ENCODE measurements at regions not wholly inside any gene's neighbourhood (a gene's known extent, or its start where the extent isn't known, plus 50 kb on each side); places are given as distances from the start of the nearest gene placed in this dataset.

- Histone ChIP-seq H3K4me3 (ENCODE audit: control insufficient read depth in 1 of 7, extremely low read depth in 1 of 7, insufficient read depth in 4 of 7, low read depth in 2 of 7, low read length in 6 of 7) (no peak overlapping the region), H3K4me1 (ENCODE audit: control extremely low read depth in 1 of 4, control insufficient read depth in 4 of 4, insufficient read depth in 4 of 4, low read length in 3 of 4) (no peaks in the 10 kb centered on the region), H3K27ac (ENCODE audit: insufficient read depth in 1 of 2, low read depth in 1 of 2, low read length in 2 of 2, poor library complexity in 1 of 2, severe bottlenecking in 2 of 2) (no peak overlapping the region), H3K36me3 (ENCODE audit: control insufficient read depth in 4 of 4, insufficient read depth in 4 of 4, low read length in 3 of 4) (no peaks in the 10 kb centered on the region), H3K27me3 (replicated peaks in 2 of 5; ENCODE audit: control insufficient read depth in 4 of 5, insufficient read depth in 5 of 5, low read length in 4 of 5) (no peaks in the 10 kb centered on the region), H3K9me3 (ENCODE audit: control extremely low read depth in 1 of 5, control insufficient read depth in 4 of 5, insufficient read depth in 2 of 5, low read depth in 1 of 5, low read length in 4 of 5) (no peaks in the 10 kb centered on the region)
- 100% methylated on average over 3 of the region's 4 CpGs for WGBS (ENCODE audit: insufficient coverage)
- ChIA-PET POLR2A (no interaction called here), CTCF (no interaction called here)
- no peak for DNase-seq
These were observed 258.4 kb upstream of the FAR2 start for GRCh38 chr12:28890664-28891063.

GRCh38 chr12:28891126-28891525, 258.0 kb upstream of the FAR2 start:
- CTCF ChIA-PET: no interaction called here
- no peaks in the 10 kb centered on the region for H3K36me3 ChIP-seq (ENCODE audit: control insufficient read depth in 4 of 4, insufficient read depth in 4 of 4, low read length in 3 of 4)
- POLR2A ChIA-PET: no interaction called here
- no peaks in the 10 kb centered on the region for H3K9me3 ChIP-seq (ENCODE audit: control extremely low read depth in 1 of 5, control insufficient read depth in 4 of 5, insufficient read depth in 2 of 5, low read depth in 1 of 5, low read length in 4 of 5)
- no peaks in the 10 kb centered on the region for H3K4me1 ChIP-seq (ENCODE audit: control extremely low read depth in 1 of 4, control insufficient read depth in 4 of 4, insufficient read depth in 4 of 4, low read length in 3 of 4)
- no peak overlapping the region for H3K27ac ChIP-seq (ENCODE audit: insufficient read depth in 1 of 2, low read depth in 1 of 2, low read length in 2 of 2, poor library complexity in 1 of 2, severe bottlenecking in 2 of 2)
- H3K27me3 ChIP-seq (replicated peaks in 2 of 5; ENCODE audit: control insufficient read depth in 4 of 5, insufficient read depth in 5 of 5, low read length in 4 of 5): no peaks in the 10 kb centered on the region
- no peak for DNase-seq
- H3K4me3 ChIP-seq (ENCODE audit: control insufficient read depth in 1 of 7, extremely low read depth in 1 of 7, insufficient read depth in 4 of 7, low read depth in 2 of 7, low read length in 6 of 7): no peak overlapping the region

- ChIA-PET CTCF (no interaction called here), POLR2A (no interaction called here)
- Histone ChIP-seq H3K4me1 (ENCODE audit: control extremely low read depth in 1 of 4, control insufficient read depth in 4 of 4, insufficient read depth in 4 of 4, low read length in 3 of 4) (no peaks in the 10 kb centered on the region), H3K27me3 (replicated peaks in 2 of 5; ENCODE audit: control insufficient read depth in 4 of 5, insufficient read depth in 5 of 5, low read length in 4 of 5) (no peaks in the 10 kb centered on the region), H3K27ac (ENCODE audit: insufficient read depth in 1 of 2, low read depth in 1 of 2, low read length in 2 of 2, poor library complexity in 1 of 2, severe bottlenecking in 2 of 2) (no peak overlapping the region), H3K36me3 (ENCODE audit: control insufficient read depth in 4 of 4, insufficient read depth in 4 of 4, low read length in 3 of 4) (no peaks in the 10 kb centered on the region), H3K9me3 (ENCODE audit: control extremely low read depth in 1 of 5, control insufficient read depth in 4 of 5, insufficient read depth in 2 of 5, low read depth in 1 of 5, low read length in 4 of 5) (no peaks in the 10 kb centered on the region), H3K4me3 (ENCODE audit: control insufficient read depth in 1 of 7, extremely low read depth in 1 of 7, insufficient read depth in 4 of 7, low read depth in 2 of 7, low read length in 6 of 7) (no peak overlapping the region)
- WGBS (ENCODE audit: insufficient coverage): 100% methylated on average over 1 of the region's 2 CpGs
- DNase-seq: no peak
These were observed 255.7 kb upstream of the FAR2 start for GRCh38 chr12:28893365-28893764.

GRCh38 chr12:28893856-28894255, 255.2 kb upstream of the FAR2 start:
- no peak for DNase-seq
- no CpG with 5 or more reads among the region's 1 CpG for WGBS (ENCODE audit: insufficient coverage)
- Histone ChIP-seq H3K9me3 (ENCODE audit: control extremely low read depth in 1 of 5, control insufficient read depth in 4 of 5, insufficient read depth in 2 of 5, low read depth in 1 of 5, low read length in 4 of 5) (no peaks in the 10 kb centered on the region), H3K27me3 (replicated peaks in 2 of 5; ENCODE audit: control insufficient read depth in 4 of 5, insufficient read depth in 5 of 5, low read length in 4 of 5) (no peaks in the 10 kb centered on the region), H3K27ac (ENCODE audit: insufficient read depth in 1 of 2, low read depth in 1 of 2, low read length in 2 of 2, poor library complexity in 1 of 2, severe bottlenecking in 2 of 2) (no peak overlapping the region), H3K36me3 (ENCODE audit: control insufficient read depth in 4 of 4, insufficient read depth in 4 of 4, low read length in 3 of 4) (no peaks in the 10 kb centered on the region), H3K4me3 (ENCODE audit: control insufficient read depth in 1 of 7, extremely low read depth in 1 of 7, insufficient read depth in 4 of 7, low read depth in 2 of 7, low read length in 6 of 7) (no peak overlapping the region), H3K4me1 (ENCODE audit: control extremely low read depth in 1 of 4, control insufficient read depth in 4 of 4, insufficient read depth in 4 of 4, low read length in 3 of 4) (no peaks in the 10 kb centered on the region)
- ChIA-PET CTCF (no interaction called here), POLR2A (no interaction called here)

- no peak overlapping the region for H3K4me3 ChIP-seq (ENCODE audit: control insufficient read depth in 1 of 7, extremely low read depth in 1 of 7, insufficient read depth in 4 of 7, low read depth in 2 of 7, low read length in 6 of 7)
- H3K36me3 ChIP-seq (ENCODE audit: control insufficient read depth in 4 of 4, insufficient read depth in 4 of 4, low read length in 3 of 4): no peaks in the 10 kb centered on the region
- POLR2A ChIA-PET: no interaction called here
- peaks cover 0 to 7% (median 4%) of the 10 kb centered on the region in 5 experiments for H3K9me3 ChIP-seq (ENCODE audit: control extremely low read depth in 1 of 5, control insufficient read depth in 4 of 5, insufficient read depth in 2 of 5, low read depth in 1 of 5, low read length in 4 of 5)
- WGBS (ENCODE audit: insufficient coverage): 67% methylated on average over 1 of the region's 1 CpG
- CTCF ChIA-PET: no interaction called here
- no peaks in the 10 kb centered on the region for H3K4me1 ChIP-seq (ENCODE audit: control extremely low read depth in 1 of 4, control insufficient read depth in 4 of 4, insufficient read depth in 4 of 4, low read length in 3 of 4)
- no peak for DNase-seq
- no peaks in the 10 kb centered on the region for H3K27me3 ChIP-seq (replicated peaks in 2 of 5; ENCODE audit: control insufficient read depth in 4 of 5, insufficient read depth in 5 of 5, low read length in 4 of 5)
- no peak overlapping the region for H3K27ac ChIP-seq (ENCODE audit: insufficient read depth in 1 of 2, low read depth in 1 of 2, low read length in 2 of 2, poor library complexity in 1 of 2, severe bottlenecking in 2 of 2)
These were observed 252.7 kb upstream of the FAR2 start for GRCh38 chr12:28896421-28896820.

GRCh38 chr12:28898038-28898437, 251.0 kb upstream of the FAR2 start:
- CTCF ChIA-PET: no interaction called here
- Histone ChIP-seq H3K4me3 (ENCODE audit: control insufficient read depth in 1 of 7, extremely low read depth in 1 of 7, insufficient read depth in 4 of 7, low read depth in 2 of 7, low read length in 6 of 7) (no peak overlapping the region), H3K27me3 (replicated peaks in 2 of 5; ENCODE audit: control insufficient read depth in 4 of 5, insufficient read depth in 5 of 5, low read length in 4 of 5) (no peaks in the 10 kb centered on the region), H3K9me3 (ENCODE audit: control extremely low read depth in 1 of 5, control insufficient read depth in 4 of 5, insufficient read depth in 2 of 5, low read depth in 1 of 5, low read length in 4 of 5) (peaks cover 0 to 9% (median 5%) of the 10 kb centered on the region in 5 experiments), H3K36me3 (ENCODE audit: control insufficient read depth in 4 of 4, insufficient read depth in 4 of 4, low read length in 3 of 4) (no peaks in the 10 kb centered on the region), H3K4me1 (ENCODE audit: control extremely low read depth in 1 of 4, control insufficient read depth in 4 of 4, insufficient read depth in 4 of 4, low read length in 3 of 4) (no peaks in the 10 kb centered on the region), H3K27ac (ENCODE audit: insufficient read depth in 1 of 2, low read depth in 1 of 2, low read length in 2 of 2, poor library complexity in 1 of 2, severe bottlenecking in 2 of 2) (no peak overlapping the region)
- no peak for DNase-seq
- POLR2A ChIA-PET: no interaction called here
- 88% methylated on average over 2 of the region's 2 CpGs for WGBS (ENCODE audit: insufficient coverage)

GRCh38 chr12:28899951-28900350, 249.1 kb upstream of the FAR2 start:
- ChIA-PET POLR2A (no interaction called here), CTCF (no interaction called here)
- Histone ChIP-seq H3K4me3 (ENCODE audit: control insufficient read depth in 1 of 7, extremely low read depth in 1 of 7, insufficient read depth in 4 of 7, low read depth in 2 of 7, low read length in 6 of 7) (no peak overlapping the region), H3K27ac (ENCODE audit: insufficient read depth in 1 of 2, low read depth in 1 of 2, low read length in 2 of 2, poor library complexity in 1 of 2, severe bottlenecking in 2 of 2) (no peak overlapping the region), H3K36me3 (ENCODE audit: control insufficient read depth in 4 of 4, insufficient read depth in 4 of 4, low read length in 3 of 4) (no peaks in the 10 kb centered on the region), H3K27me3 (replicated peaks in 2 of 5; ENCODE audit: control insufficient read depth in 4 of 5, insufficient read depth in 5 of 5, low read length in 4 of 5) (no peaks in the 10 kb centered on the region), H3K4me1 (ENCODE audit: control extremely low read depth in 1 of 4, control insufficient read depth in 4 of 4, insufficient read depth in 4 of 4, low read length in 3 of 4) (no peaks in the 10 kb centered on the region), H3K9me3 (ENCODE audit: control extremely low read depth in 1 of 5, control insufficient read depth in 4 of 5, insufficient read depth in 2 of 5, low read depth in 1 of 5, low read length in 4 of 5) (peaks cover 0 to 9% (median 5%) of the 10 kb centered on the region in 5 experiments)
- no CpG with 5 or more reads among the region's 1 CpG for WGBS (ENCODE audit: insufficient coverage)
- no peak for DNase-seq
